OCI-LY7 (cell line): ENCODE measurements at regions not wholly inside any gene's neighbourhood (a gene's known extent, or its start where the extent isn't known, plus 50 kb on each side); places are given as distances from the start of the nearest gene placed in this dataset.

ENCODE experiments used
- BruUV-seq: library from RNA; stranded (reverse); fragments of 400-500 nt; replicated peaks from 2 replicates; lab custom pipeline; 2021; lab: Mats Ljungman, UMichigan
- CTCF ChIA-PET: fragments of 300-600 bp; sonication (Branson Sonifier 250); formaldehyde crosslinking; loops from one replicate; lab custom pipeline; 2022; ENCODE audit warnings: antibody characterized with exemption; ENCODE audit not compliant: unreplicated experiment; lab: Charles Lee
- POLR2A ChIA-PET: fragments of 300-600 bp; sonication (Branson Sonifier 250); formaldehyde crosslinking; loops from one replicate; lab custom pipeline; 2022; ENCODE audit warnings: antibody characterized with exemption; lab: Charles Lee
- DNase-seq: peaks from one replicate; pipeline ENCODE4 v3.0.0-alpha.2; 2015; ENCODE audit warnings: low spot score
- H2AFZ ChIP-seq: fragments of 200-600 bp; sonication (generic), shearing (Covaris generic); 2 replicates; pipeline ENCODE4 v1.6.1; 2014; ENCODE audit warnings: mild to moderate bottlenecking, antibody characterized with exemption, low read length, moderate library complexity
- H3K27ac ChIP-seq: fragments of 200-600 bp; sonication (generic); 2 replicates; pipeline ENCODE4 v1.5.1; 2014; ENCODE audit warnings: mixed run types, low read depth, mild to moderate bottlenecking, moderate library complexity, low read length, inconsistent platforms; ENCODE audit not compliant: poor library complexity, severe bottlenecking
- H3K36me3 ChIP-seq: fragments of 200-600 bp; sonication (generic); 2 replicates; pipeline ENCODE4 v1.6.1; 2014; ENCODE audit warnings: mild to moderate bottlenecking, antibody characterized with exemption, low read length, moderate library complexity, mixed read lengths; ENCODE audit not compliant: insufficient read depth
- H3K4me1 ChIP-seq: fragments of 200-600 bp; sonication (generic); 2 replicates; pipeline ENCODE4 v1.5.1; 2014; ENCODE audit warnings: mild to moderate bottlenecking, low read length; ENCODE audit not compliant: insufficient read depth, poor library complexity, severe bottlenecking
- H3K4me2 ChIP-seq: fragments of 200-600 bp; sonication (generic); 2 replicates; pipeline ENCODE4 v1.6.1; 2014; ENCODE audit warnings: mild to moderate bottlenecking, low read length
- H3K4me3 ChIP-seq: fragments of 200-600 bp; sonication (generic); 2 replicates; pipeline ENCODE4 v1.5.1; 2014; ENCODE audit warnings: mild to moderate bottlenecking, low read depth, low read length; ENCODE audit not compliant: poor library complexity, severe bottlenecking
- H3K79me2 ChIP-seq: fragments of 200-600 bp; sonication (generic); 2 replicates; pipeline ENCODE4 v1.6.1; 2016; ENCODE audit warnings: low read depth, mild to moderate bottlenecking, low read length, moderate library complexity, mixed read lengths; ENCODE audit not compliant: insufficient read depth
- H3K9me2 ChIP-seq: fragments of 200-600 bp; sonication (generic); 2 replicates; pipeline ENCODE4 v1.6.1; 2016; ENCODE audit warnings: mild to moderate bottlenecking, low read length, mixed read lengths; ENCODE audit not compliant: insufficient read depth
- H3K9me3 ChIP-seq: fragments of 200-600 bp; sonication (generic); 2 replicates; pipeline ENCODE4 v1.6.1; 2014; ENCODE audit warnings: mild to moderate bottlenecking, mixed run types, low read length, mixed read lengths
- H4K20me1 ChIP-seq: fragments of 200-600 bp; sonication (generic); 2 replicates; pipeline ENCODE4 v1.6.1; 2014; ENCODE audit warnings: mild to moderate bottlenecking, antibody characterized with exemption, low read length, moderate library complexity, mixed read lengths; ENCODE audit not compliant: insufficient read depth
- CTCF ChIP-seq: fragments of 200-600 bp; sonication (generic); conservative IDR thresholded peaks from 2 replicates; pipeline ENCODE4 v1.5.1; 2014; ENCODE audit warnings: mild to moderate bottlenecking, antibody characterized with exemption, low read length, moderate library complexity, mixed read lengths
- EZH2phosphoT487 ChIP-seq: fragments of 200-600 bp; sonication (generic); IDR thresholded peaks from 2 replicates; pipeline ENCODE4 v1.6.1; 2018; ENCODE audit warnings: low read depth, borderline replicate concordance, mild to moderate bottlenecking, mixed run types, antibody characterized with exemption, low read length, moderate library complexity, mixed read lengths
- intact Hi-C: fragments of 100-400 bp; cut with micrococcal nuclease; formaldehyde crosslinking; loops from one replicate; pipeline ENCODE4 v1.10.0; 2022; ENCODE audit not compliant: unreplicated experiment

DNA sequence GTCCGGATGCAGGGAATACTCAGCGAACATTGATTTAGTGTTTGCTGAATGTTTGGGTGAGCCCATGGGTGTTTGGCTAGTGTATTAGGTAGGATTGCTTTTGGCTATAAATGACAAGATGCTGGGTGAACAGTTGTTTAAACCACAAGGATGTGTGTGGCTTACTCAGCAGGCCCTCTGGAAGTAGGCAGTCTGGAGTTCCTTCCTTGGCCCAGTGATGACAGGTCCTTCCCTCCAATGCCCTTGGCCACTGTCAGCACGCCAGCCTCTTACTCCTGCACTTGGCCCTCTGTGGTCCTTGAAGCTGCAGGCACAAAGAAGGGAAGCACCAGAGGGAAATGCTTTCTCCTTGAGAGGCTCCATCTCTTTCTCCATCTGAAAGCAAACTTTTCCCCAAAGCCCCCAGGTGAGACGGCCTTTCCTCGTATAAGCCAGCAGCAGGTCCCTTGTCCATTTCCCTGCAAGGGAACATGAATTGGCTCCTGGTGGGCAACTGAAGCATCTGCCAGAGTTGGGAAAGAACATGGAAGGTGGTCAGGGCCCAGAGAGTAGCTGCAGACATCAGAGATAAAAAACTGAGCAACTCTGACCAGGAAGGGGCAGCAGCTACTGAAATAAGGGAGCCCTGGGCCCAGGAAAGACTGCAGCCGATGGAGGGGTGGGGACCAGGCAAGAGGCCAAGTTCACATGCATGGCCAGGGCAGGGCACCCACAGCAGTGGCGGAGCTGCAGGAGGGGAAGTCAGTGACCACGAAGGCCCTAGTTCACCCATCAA is 105.0 kb downstream of the TPRA1 start:
- no TSS peak for BruUV-seq
- no peaks in the 10 kb centered on the region for H3K4me1 ChIP-seq
- ChIA-PET CTCF (no interaction called here), POLR2A (no interaction called here)
- no peak overlapping the region for H3K4me3 ChIP-seq
- H3K27ac ChIP-seq: no peak overlapping the region
- H3K9me2 ChIP-seq: no peaks in the 10 kb centered on the region
- no peaks in the 10 kb centered on the region for H3K9me3 ChIP-seq
- H3K4me2 ChIP-seq: no peak overlapping the region
- DNase-seq: no peak
- no peaks in the 10 kb centered on the region for H4K20me1 ChIP-seq
- H3K36me3 ChIP-seq: no peaks in the 10 kb centered on the region
- no peak for TF ChIP-seq CTCF
- TF ChIP-seq EZH2phosphoT487: no peak
- no peaks in the 10 kb centered on the region for H3K79me2 ChIP-seq
- no peak overlapping the region for H2AFZ ChIP-seq
- intact Hi-C loops: no loop called here

- H3K4me3 ChIP-seq: no peak overlapping the region
- ChIA-PET POLR2A (no interaction called here), CTCF (no interaction called here)
- intact Hi-C loops: no loop called here
- no peaks in the 10 kb centered on the region for H3K9me2 ChIP-seq
- no peak overlapping the region for H2AFZ ChIP-seq
- H3K9me3 ChIP-seq: no peaks in the 10 kb centered on the region
- DNase-seq: no peak
- no TSS peak for BruUV-seq
- no peaks in the 10 kb centered on the region for H3K36me3 ChIP-seq
- no peak overlapping the region for H3K4me2 ChIP-seq
- H4K20me1 ChIP-seq: no peaks in the 10 kb centered on the region
- H3K4me1 ChIP-seq: no peaks in the 10 kb centered on the region
- no peak for TF ChIP-seq EZH2phosphoT487
- TF ChIP-seq CTCF: no peak
- H3K27ac ChIP-seq: no peak overlapping the region
- H3K79me2 ChIP-seq: no peaks in the 10 kb centered on the region
Measured at GRCh38 chr3:127484601-127485388, 105.7 kb downstream of the TPRA1 start.
